ENCODE measurements at regions not wholly inside any gene's neighbourhood (a gene's known extent, or its start where the extent isn't known, plus 50 kb on each side); places are given as distances from the start of the nearest gene placed in this dataset.

GRCh38 chr12:59010118-59010517 is 89.8 kb upstream of the LRIG3 start:
- TF ChIP-seq CTCF (conservative IDR thresholded peaks at IDR 0.05; ENCODE audit: low read length): no peak
- no peak for TF ChIP-seq EZH2phosphoT487 (IDR thresholded peaks at IDR 0.05; ENCODE audit: borderline replicate concordance, low read depth, low read length)
- CTCF ChIA-PET (ENCODE audit: unreplicated experiment): no interaction called here
- BruUV-seq (replicated peaks): no TSS peak

GRCh38 chr12:59007620-59008019 is 87.3 kb upstream of the LRIG3 start:
- H3K27ac ChIP-seq (ENCODE audit: low read depth, low read length, poor library complexity, severe bottlenecking): no peak overlapping the region
- TF ChIP-seq CTCF (conservative IDR thresholded peaks at IDR 0.05; ENCODE audit: low read length) (no peak), EZH2phosphoT487 (IDR thresholded peaks at IDR 0.05; ENCODE audit: borderline replicate concordance, low read depth, low read length) (no peak)
- no peaks in the 10 kb centered on the region for H3K9me3 ChIP-seq (ENCODE audit: low read length)
- DNase-seq (ENCODE audit: low spot score): no peak
- ChIA-PET CTCF (ENCODE audit: unreplicated experiment) (interaction anchor here (0.6 kb wide), 1 partner anchor 30 kb away, joined by 3 read pairs; no protein-coding TSS in a partner anchor), POLR2A (no interaction called here)
- H4K20me1 ChIP-seq (ENCODE audit: insufficient read depth, low read length): no peaks in the 10 kb centered on the region; the same call in 1 of the 2 replicates
- intact Hi-C loops (cut with micrococcal nuclease; ENCODE audit: unreplicated experiment): no loop called here
- H2AFZ ChIP-seq (ENCODE audit: low read length): no peak overlapping the region
- no TSS peak for BruUV-seq (replicated peaks)
- H3K79me2 ChIP-seq (ENCODE audit: insufficient read depth, low read depth, low read length): no peaks in the 10 kb centered on the region
- H3K4me2 ChIP-seq (ENCODE audit: low read length): no peak overlapping the region
- H3K4me3 ChIP-seq (ENCODE audit: low read depth, low read length, poor library complexity, severe bottlenecking): no peak overlapping the region
- H3K9me2 ChIP-seq (ENCODE audit: insufficient read depth, low read length): no peaks in the 10 kb centered on the region
- no peaks in the 10 kb centered on the region for H3K4me1 ChIP-seq (ENCODE audit: insufficient read depth, low read length, poor library complexity, severe bottlenecking)
- no peaks in the 10 kb centered on the region for H3K36me3 ChIP-seq (ENCODE audit: insufficient read depth, low read length)

More at GRCh38 chr12:59010118-59010517, 89.8 kb upstream of the LRIG3 start:
- Histone ChIP-seq H3K4me1 (ENCODE audit: insufficient read depth, low read length, poor library complexity, severe bottlenecking) (no peaks in the 10 kb centered on the region), H3K36me3 (ENCODE audit: insufficient read depth, low read length) (no peaks in the 10 kb centered on the region), H3K9me3 (ENCODE audit: low read length) (no peaks in the 10 kb centered on the region), H3K9me2 (ENCODE audit: insufficient read depth, low read length) (no peaks in the 10 kb centered on the region), H2AFZ (ENCODE audit: low read length) (no peak overlapping the region), H3K4me3 (ENCODE audit: low read depth, low read length, poor library complexity, severe bottlenecking) (no peak overlapping the region), H3K4me2 (ENCODE audit: low read length) (no peak overlapping the region), H3K27ac (ENCODE audit: low read depth, low read length, poor library complexity, severe bottlenecking) (no peak overlapping the region), H4K20me1 (ENCODE audit: insufficient read depth, low read length) (no peaks in the 10 kb centered on the region; the same call in 1 of the 2 replicates), H3K79me2 (ENCODE audit: insufficient read depth, low read depth, low read length) (no peaks in the 10 kb centered on the region)
- POLR2A ChIA-PET: no interaction called here
- no peak for DNase-seq (ENCODE audit: low spot score)
- intact Hi-C loops (cut with micrococcal nuclease; ENCODE audit: unreplicated experiment): no loop called here

GRCh38 chr12:59005193-59005955 is 85.1 kb upstream of the LRIG3 start:
- no peaks in the 10 kb centered on the region for H3K79me2 ChIP-seq (ENCODE audit: insufficient read depth, low read depth, low read length)
- H3K4me2 ChIP-seq (ENCODE audit: low read length): no peak overlapping the region
- BruUV-seq (replicated peaks): no TSS peak
- intact Hi-C loops (cut with micrococcal nuclease; ENCODE audit: unreplicated experiment): no loop called here
- no peaks in the 10 kb centered on the region; the same call in 1 of the 2 replicates for H4K20me1 ChIP-seq (ENCODE audit: insufficient read depth, low read length)
- H3K4me1 ChIP-seq (ENCODE audit: insufficient read depth, low read length, poor library complexity, severe bottlenecking): no peaks in the 10 kb centered on the region
- TF ChIP-seq CTCF (conservative IDR thresholded peaks at IDR 0.05; ENCODE audit: low read length) (no peak), EZH2phosphoT487 (IDR thresholded peaks at IDR 0.05; ENCODE audit: borderline replicate concordance, low read depth, low read length) (no peak)
- POLR2A ChIA-PET: interaction anchor here (0.6 to 0.7 kb wide), 2 partner anchors 85 to 344 kb away, joined by 3 to 4 read pairs; no protein-coding TSS in a partner anchor
- DNase-seq (ENCODE audit: low spot score): no peak
- no peaks in the 10 kb centered on the region for H3K9me3 ChIP-seq (ENCODE audit: low read length)
- H2AFZ ChIP-seq (ENCODE audit: low read length): no peak overlapping the region
- no peak overlapping the region for H3K4me3 ChIP-seq (ENCODE audit: low read depth, low read length, poor library complexity, severe bottlenecking)
- H3K27ac ChIP-seq (ENCODE audit: low read depth, low read length, poor library complexity, severe bottlenecking): no peak overlapping the region
- H3K36me3 ChIP-seq (ENCODE audit: insufficient read depth, low read length): no peaks in the 10 kb centered on the region
- H3K9me2 ChIP-seq (ENCODE audit: insufficient read depth, low read length): no peaks in the 10 kb centered on the region
- CTCF ChIA-PET (ENCODE audit: unreplicated experiment): no interaction called here
